GM23338 (cell line): ENCODE measurements at regions not wholly inside any gene's neighbourhood (a gene's known extent, or its start where the extent isn't known, plus 50 kb on each side); places are given as distances from the start of the nearest gene placed in this dataset.
A peak's percentile ranks its signal among the peaks of the same experiment; 100 is the strongest.

Source experiments
- ATAC-seq: fragments of 200-7000 bp; cut with Tn5 transposase; 3 replicates; pipeline ENCODE4 v1.9.1; 2020
- DNase-seq: peaks from one replicate; pipeline ENCODE4 v3.0.0-alpha.2; 2015; ENCODE audit warnings: low spot score
- H2AFZ ChIP-seq: fragments of 200-600 bp; sonication (generic); 2 replicates; pipeline ENCODE4 v1.8.0; 2016; ENCODE audit warnings: antibody characterized with exemption, mild to moderate bottlenecking, moderate library complexity
- H3F3A ChIP-seq: fragments of 200-600 bp; sonication (generic); replicated peaks from 2 replicates; pipeline ENCODE4 v1.8.0; 2017; ENCODE audit warnings: antibody characterized with exemption, mixed run types, low read depth
- H3K27ac ChIP-seq: fragments of 200-600 bp; sonication (generic); 2 replicates; pipeline ENCODE4 v1.6.1; 2016; ENCODE audit warnings: low read depth
- H3K27me3 ChIP-seq: fragments of 200-600 bp; sonication (generic); 2 replicates; pipeline ENCODE4 v1.8.0; 2016; ENCODE audit warnings: mild to moderate bottlenecking, mixed run types, moderate library complexity; ENCODE audit not compliant: insufficient read depth
- H3K36me3 ChIP-seq: fragments of 200-600 bp; sonication (generic); 2 replicates; pipeline ENCODE4 v1.8.0; 2016; ENCODE audit warnings: mild to moderate bottlenecking; ENCODE audit not compliant: insufficient read depth
- H3K4me1 ChIP-seq: fragments of 200-600 bp; sonication (generic); 2 replicates; pipeline ENCODE4 v1.8.0; 2016; ENCODE audit warnings: mild to moderate bottlenecking, moderate library complexity; ENCODE audit not compliant: insufficient read depth
- H3K4me2 ChIP-seq: fragments of 200-600 bp; sonication (generic); 2 replicates; pipeline ENCODE4 v1.7.1; 2017; ENCODE audit warnings: mixed run types
- H3K4me3 ChIP-seq: fragments of 200-600 bp; sonication (generic); 2 replicates; pipeline ENCODE4 v1.6.1; 2016; ENCODE audit warnings: mixed run types
- H3K79me2 ChIP-seq: fragments of 200-600 bp; sonication (generic); replicated peaks from 2 replicates; pipeline ENCODE4 v1.8.0; 2017; ENCODE audit warnings: mild to moderate bottlenecking; ENCODE audit not compliant: insufficient read depth
- H3K9me2 ChIP-seq: fragments of 200-600 bp; sonication (generic); 2 replicates; pipeline ENCODE4 v1.8.0; 2017; ENCODE audit not compliant: insufficient read depth
- H4K20me1 ChIP-seq: fragments of 200-600 bp; sonication (generic); replicated peaks from 2 replicates; pipeline ENCODE4 v1.8.0; 2017; ENCODE audit warnings: mild to moderate bottlenecking; ENCODE audit not compliant: insufficient read depth
- H3K27ac Mint-ChIP-seq: 2 replicates; pipeline ENCODE4 v1.8.0; 2020; ENCODE audit warnings: inconsistent platforms, mild to moderate bottlenecking, moderate library complexity, mixed read lengths
- H3K27me3 Mint-ChIP-seq: 3 replicates; pipeline ENCODE4 v1.8.0; 2022; ENCODE audit warnings: low read depth, mild to moderate bottlenecking, moderate library complexity, mixed read lengths, inconsistent platforms; ENCODE audit not compliant: insufficient read depth, poor library complexity
- H3K36me3 Mint-ChIP-seq: 3 replicates; pipeline ENCODE4 v1.8.0; 2021; ENCODE audit warnings: low read depth, mild to moderate bottlenecking, inconsistent platforms, moderate library complexity, mixed read lengths
- H3K4me1 Mint-ChIP-seq: 3 replicates; pipeline ENCODE4 v1.8.0; 2020; ENCODE audit warnings: mild to moderate bottlenecking, inconsistent platforms, mixed read lengths
- H3K4me3 Mint-ChIP-seq: 3 replicates; pipeline ENCODE4 v1.8.0; 2021; ENCODE audit warnings: moderate library complexity, mild to moderate bottlenecking, inconsistent platforms, mixed read lengths
- H3K9me3 Mint-ChIP-seq: 3 replicates; pipeline ENCODE4 v1.8.0; 2020; ENCODE audit warnings: moderate library complexity, mild to moderate bottlenecking, inconsistent platforms, mixed read lengths
- CREB1 ChIP-seq: fragments of 250-450 bp; sonication (Bioruptor Pico); IDR thresholded peaks from 2 replicates; pipeline ENCODE4 v1.5.0; 2020; ENCODE audit warnings: low read depth, mild to moderate bottlenecking, moderate library complexity
- EZH2phosphoT487 ChIP-seq: fragments of 200-600 bp; sonication (generic); IDR thresholded peaks from one replicate; pipeline ENCODE4 v1.8.1; 2018; ENCODE audit warnings: antibody characterized with exemption; ENCODE audit not compliant: unreplicated experiment
- JUNB ChIP-seq: IDR thresholded peaks from one replicate; pipeline ENCODE4 v1.6.1; 2016; ENCODE audit warnings: antibody characterized with exemption; ENCODE audit not compliant: unreplicated experiment
- NANOG ChIP-seq: IDR thresholded peaks from 2 replicates; pipeline ENCODE4 v1.6.1; 2016; ENCODE audit warnings: antibody characterized with exemption, borderline replicate concordance
- POLR2AphosphoS5 ChIP-seq: IDR thresholded peaks from 2 replicates; pipeline ENCODE4 v1.6.1; 2016; ENCODE audit warnings: antibody characterized with exemption, low read depth
- STAT1 ChIP-seq: IDR thresholded peaks from one replicate; pipeline ENCODE4 v1.6.1; 2016; ENCODE audit warnings: antibody characterized with exemption; ENCODE audit not compliant: unreplicated experiment
- ZNF114 ChIP-seq: fragments of 250-450 bp; sonication (Bioruptor Pico); IDR thresholded peaks from 2 replicates; pipeline ENCODE4 v1.5.0; 2020; ENCODE audit warnings: mild to moderate bottlenecking, moderate library complexity
- ZNF331 ChIP-seq: fragments of 250-450 bp; sonication (Bioruptor Pico); IDR thresholded peaks from 2 replicates; pipeline ENCODE4 v1.5.0; 2020; ENCODE audit warnings: low read depth, mild to moderate bottlenecking, moderate library complexity
- TF ChIP-seq, protein P1 (sequence below): IDR thresholded peaks from 2 replicates; pipeline ENCODE4 v1.6.1; 2016; ENCODE audit warnings: antibody characterized with exemption
- TF ChIP-seq, protein P2 (sequence below): IDR thresholded peaks from one replicate; pipeline ENCODE4 v1.6.1; 2018; ENCODE audit warnings: antibody characterized with exemption; ENCODE audit not compliant: unreplicated experiment
- TF ChIP-seq, protein P3 (sequence below): fragments of 250-450 bp; sonication (Bioruptor Pico); IDR thresholded peaks from 2 replicates; pipeline ENCODE4 v1.5.0; 2020; ENCODE audit warnings: mild to moderate bottlenecking, moderate library complexity
- TF ChIP-seq, protein P4 (sequence below), 2 experiments: fragments of 200-600 bp in 1 of 2; sonication (generic) in 1 of 2; conservative IDR thresholded peaks; 2 replicates each; pipeline versions ENCODE4 v1.5.1 to v1.6.1; 2016 to 2017; ENCODE audit warnings: antibody characterized with exemption in 2 of 2, low read depth in 2 of 2, mild to moderate bottlenecking in 2 of 2, moderate library complexity in 1 of 2

DNA sequence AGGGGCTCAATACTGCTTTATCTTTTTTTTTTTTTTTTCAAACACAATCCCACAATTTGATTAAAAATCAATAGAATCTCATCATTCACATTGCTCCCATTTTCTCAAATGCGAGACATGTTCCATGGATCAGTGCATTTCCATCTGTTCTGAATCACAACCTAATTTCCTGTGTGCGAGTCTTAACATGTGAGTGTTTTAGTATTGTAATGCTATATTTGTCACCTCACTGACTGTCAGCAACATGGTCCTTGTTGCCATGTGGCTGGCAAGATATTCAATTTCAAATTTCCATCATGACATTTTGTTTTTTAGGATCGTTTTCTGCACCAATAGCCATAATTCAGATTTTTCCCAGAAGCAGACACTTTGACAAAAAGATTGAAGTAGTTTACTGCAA, 233.2 kb upstream of the PRDM9 start:
- ATAC-seq (no peak), DNase-seq (no peak)
- H3K4me1 Mint-ChIP-seq = no peaks in the 10 kb centered on the region
- Histone ChIP-seq H3K4me3 (no peak overlapping the region), H3K27me3 (no peaks in the 10 kb centered on the region), H4K20me1 (no peaks in the 10 kb centered on the region), H3K4me2 (no peak overlapping the region), H3K36me3 (no peaks in the 10 kb centered on the region), H3K27ac (no peak overlapping the region), H3F3A (no peaks in the 10 kb centered on the region), H3K9me2 (peaks cover 6% of the 10 kb centered on the region; the same call in 1 of the 2 replicates), H3K79me2 (no peaks in the 10 kb centered on the region), H3K4me1 (no peaks in the 10 kb centered on the region), H2AFZ (peak overlapping the region; percentile 79; the same call in 1 of the 2 replicates)
- H3K27me3 Mint-ChIP-seq = no peaks in the 10 kb centered on the region
- H3K4me3 Mint-ChIP-seq = no peak overlapping the region
- TF ChIP-seq, protein P1, sequence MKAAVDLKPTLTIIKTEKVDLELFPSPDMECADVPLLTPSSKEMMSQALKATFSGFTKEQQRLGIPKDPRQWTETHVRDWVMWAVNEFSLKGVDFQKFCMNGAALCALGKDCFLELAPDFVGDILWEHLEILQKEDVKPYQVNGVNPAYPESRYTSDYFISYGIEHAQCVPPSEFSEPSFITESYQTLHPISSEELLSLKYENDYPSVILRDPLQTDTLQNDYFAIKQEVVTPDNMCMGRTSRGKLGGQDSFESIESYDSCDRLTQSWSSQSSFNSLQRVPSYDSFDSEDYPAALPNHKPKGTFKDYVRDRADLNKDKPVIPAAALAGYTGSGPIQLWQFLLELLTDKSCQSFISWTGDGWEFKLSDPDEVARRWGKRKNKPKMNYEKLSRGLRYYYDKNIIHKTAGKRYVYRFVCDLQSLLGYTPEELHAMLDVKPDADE = no peak
- TF ChIP-seq JUNB (no peak), ZNF114 (CRISPR knock-in tag) (no peak), EZH2phosphoT487 (no peak), ZNF331 (CRISPR knock-in tag) (no peak), NANOG (no peak), CREB1 (CRISPR knock-in tag) (no peak), POLR2AphosphoS5 (no peak), STAT1 (no peak)
- TF ChIP-seq, protein P2, sequence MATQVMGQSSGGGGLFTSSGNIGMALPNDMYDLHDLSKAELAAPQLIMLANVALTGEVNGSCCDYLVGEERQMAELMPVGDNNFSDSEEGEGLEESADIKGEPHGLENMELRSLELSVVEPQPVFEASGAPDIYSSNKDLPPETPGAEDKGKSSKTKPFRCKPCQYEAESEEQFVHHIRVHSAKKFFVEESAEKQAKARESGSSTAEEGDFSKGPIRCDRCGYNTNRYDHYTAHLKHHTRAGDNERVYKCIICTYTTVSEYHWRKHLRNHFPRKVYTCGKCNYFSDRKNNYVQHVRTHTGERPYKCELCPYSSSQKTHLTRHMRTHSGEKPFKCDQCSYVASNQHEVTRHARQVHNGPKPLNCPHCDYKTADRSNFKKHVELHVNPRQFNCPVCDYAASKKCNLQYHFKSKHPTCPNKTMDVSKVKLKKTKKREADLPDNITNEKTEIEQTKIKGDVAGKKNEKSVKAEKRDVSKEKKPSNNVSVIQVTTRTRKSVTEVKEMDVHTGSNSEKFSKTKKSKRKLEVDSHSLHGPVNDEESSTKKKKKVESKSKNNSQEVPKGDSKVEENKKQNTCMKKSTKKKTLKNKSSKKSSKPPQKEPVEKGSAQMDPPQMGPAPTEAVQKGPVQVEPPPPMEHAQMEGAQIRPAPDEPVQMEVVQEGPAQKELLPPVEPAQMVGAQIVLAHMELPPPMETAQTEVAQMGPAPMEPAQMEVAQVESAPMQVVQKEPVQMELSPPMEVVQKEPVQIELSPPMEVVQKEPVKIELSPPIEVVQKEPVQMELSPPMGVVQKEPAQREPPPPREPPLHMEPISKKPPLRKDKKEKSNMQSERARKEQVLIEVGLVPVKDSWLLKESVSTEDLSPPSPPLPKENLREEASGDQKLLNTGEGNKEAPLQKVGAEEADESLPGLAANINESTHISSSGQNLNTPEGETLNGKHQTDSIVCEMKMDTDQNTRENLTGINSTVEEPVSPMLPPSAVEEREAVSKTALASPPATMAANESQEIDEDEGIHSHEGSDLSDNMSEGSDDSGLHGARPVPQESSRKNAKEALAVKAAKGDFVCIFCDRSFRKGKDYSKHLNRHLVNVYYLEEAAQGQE = no peak
- TF ChIP-seq, protein P3, sequence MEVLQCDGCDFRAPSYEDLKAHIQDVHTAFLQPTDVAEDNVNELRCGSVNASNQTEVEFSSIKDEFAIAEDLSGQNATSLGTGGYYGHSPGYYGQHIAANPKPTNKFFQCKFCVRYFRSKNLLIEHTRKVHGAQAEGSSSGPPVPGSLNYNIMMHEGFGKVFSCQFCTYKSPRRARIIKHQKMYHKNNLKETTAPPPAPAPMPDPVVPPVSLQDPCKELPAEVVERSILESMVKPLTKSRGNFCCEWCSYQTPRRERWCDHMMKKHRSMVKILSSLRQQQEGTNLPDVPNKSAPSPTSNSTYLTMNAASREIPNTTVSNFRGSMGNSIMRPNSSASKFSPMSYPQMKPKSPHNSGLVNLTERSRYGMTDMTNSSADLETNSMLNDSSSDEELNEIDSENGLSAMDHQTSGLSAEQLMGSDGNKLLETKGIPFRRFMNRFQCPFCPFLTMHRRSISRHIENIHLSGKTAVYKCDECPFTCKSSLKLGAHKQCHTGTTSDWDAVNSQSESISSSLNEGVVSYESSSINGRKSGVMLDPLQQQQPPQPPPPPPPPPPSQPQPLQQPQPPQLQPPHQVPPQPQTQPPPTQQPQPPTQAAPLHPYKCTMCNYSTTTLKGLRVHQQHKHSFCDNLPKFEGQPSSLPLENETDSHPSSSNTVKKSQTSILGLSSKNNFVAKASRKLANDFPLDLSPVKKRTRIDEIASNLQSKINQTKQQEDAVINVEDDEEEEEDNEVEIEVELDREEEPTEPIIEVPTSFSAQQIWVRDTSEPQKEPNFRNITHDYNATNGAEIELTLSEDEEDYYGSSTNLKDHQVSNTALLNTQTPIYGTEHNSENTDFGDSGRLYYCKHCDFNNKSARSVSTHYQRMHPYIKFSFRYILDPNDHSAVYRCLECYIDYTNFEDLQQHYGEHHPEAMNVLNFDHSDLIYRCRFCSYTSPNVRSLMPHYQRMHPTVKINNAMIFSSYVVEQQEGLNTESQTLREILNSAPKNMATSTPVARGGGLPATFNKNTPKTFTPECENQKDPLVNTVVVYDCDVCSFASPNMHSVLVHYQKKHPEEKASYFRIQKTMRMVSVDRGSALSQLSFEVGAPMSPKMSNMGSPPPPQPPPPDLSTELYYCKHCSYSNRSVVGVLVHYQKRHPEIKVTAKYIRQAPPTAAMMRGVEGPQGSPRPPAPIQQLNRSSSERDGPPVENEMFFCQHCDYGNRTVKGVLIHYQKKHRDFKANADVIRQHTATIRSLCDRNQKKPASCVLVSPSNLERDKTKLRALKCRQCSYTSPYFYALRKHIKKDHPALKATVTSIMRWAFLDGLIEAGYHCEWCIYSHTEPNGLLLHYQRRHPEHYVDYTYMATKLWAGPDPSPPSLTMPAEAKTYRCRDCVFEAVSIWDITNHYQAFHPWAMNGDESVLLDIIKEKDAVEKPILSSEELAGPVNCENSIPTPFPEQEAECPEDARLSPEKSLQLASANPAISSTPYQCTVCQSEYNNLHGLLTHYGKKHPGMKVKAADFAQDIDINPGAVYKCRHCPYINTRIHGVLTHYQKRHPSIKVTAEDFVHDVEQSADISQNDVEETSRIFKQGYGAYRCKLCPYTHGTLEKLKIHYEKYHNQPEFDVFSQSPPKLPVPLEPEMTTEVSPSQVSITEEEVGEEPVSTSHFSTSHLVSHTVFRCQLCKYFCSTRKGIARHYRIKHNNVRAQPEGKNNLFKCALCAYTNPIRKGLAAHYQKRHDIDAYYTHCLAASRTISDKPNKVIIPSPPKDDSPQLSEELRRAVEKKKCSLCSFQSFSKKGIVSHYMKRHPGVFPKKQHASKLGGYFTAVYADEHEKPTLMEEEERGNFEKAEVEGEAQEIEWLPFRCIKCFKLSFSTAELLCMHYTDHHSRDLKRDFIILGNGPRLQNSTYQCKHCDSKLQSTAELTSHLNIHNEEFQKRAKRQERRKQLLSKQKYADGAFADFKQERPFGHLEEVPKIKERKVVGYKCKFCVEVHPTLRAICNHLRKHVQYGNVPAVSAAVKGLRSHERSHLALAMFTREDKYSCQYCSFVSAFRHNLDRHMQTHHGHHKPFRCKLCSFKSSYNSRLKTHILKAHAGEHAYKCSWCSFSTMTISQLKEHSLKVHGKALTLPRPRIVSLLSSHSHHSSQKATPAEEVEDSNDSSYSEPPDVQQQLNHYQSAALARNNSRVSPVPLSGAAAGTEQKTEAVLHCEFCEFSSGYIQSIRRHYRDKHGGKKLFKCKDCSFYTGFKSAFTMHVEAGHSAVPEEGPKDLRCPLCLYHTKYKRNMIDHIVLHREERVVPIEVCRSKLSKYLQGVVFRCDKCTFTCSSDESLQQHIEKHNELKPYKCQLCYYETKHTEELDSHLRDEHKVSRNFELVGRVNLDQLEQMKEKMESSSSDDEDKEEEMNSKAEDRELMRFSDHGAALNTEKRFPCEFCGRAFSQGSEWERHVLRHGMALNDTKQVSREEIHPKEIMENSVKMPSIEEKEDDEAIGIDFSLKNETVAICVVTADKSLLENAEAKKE (CRISPR knock-in tag) = no peak
- TF ChIP-seq, protein P4, sequence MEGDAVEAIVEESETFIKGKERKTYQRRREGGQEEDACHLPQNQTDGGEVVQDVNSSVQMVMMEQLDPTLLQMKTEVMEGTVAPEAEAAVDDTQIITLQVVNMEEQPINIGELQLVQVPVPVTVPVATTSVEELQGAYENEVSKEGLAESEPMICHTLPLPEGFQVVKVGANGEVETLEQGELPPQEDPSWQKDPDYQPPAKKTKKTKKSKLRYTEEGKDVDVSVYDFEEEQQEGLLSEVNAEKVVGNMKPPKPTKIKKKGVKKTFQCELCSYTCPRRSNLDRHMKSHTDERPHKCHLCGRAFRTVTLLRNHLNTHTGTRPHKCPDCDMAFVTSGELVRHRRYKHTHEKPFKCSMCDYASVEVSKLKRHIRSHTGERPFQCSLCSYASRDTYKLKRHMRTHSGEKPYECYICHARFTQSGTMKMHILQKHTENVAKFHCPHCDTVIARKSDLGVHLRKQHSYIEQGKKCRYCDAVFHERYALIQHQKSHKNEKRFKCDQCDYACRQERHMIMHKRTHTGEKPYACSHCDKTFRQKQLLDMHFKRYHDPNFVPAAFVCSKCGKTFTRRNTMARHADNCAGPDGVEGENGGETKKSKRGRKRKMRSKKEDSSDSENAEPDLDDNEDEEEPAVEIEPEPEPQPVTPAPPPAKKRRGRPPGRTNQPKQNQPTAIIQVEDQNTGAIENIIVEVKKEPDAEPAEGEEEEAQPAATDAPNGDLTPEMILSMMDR (conservative IDR thresholded peaks at IDR 0.05; ENCODE audit: low read depth in 2 of 2) = no peak
- H3K27ac Mint-ChIP-seq = no peak overlapping the region
- no peaks in the 10 kb centered on the region; the same call in 1 of the 3 replicates for H3K36me3 Mint-ChIP-seq
- peaks cover 5% of the 10 kb centered on the region; the same call in 1 of the 3 replicates for H3K9me3 Mint-ChIP-seq
